NOMO-1 treated with dmso at 0.1 percent for 144 hours (cell line): ENCODE measurements at regions not wholly inside any gene's neighbourhood (a gene's known extent, or its start where the extent isn't known, plus 50 kb on each side); places are given as distances from the start of the nearest gene placed in this dataset.

Experiments used
- DNase-seq: peaks from one replicate; lab custom pipeline; 2025; ENCODE audit not compliant: unreplicated experiment; lab: John Stamatoyannopoulos, UW

- DNase-seq, result no peak
These were observed 204.5 kb downstream of the SNX18 start for GRCh38 chr5:54721951-54722654.

DNA sequence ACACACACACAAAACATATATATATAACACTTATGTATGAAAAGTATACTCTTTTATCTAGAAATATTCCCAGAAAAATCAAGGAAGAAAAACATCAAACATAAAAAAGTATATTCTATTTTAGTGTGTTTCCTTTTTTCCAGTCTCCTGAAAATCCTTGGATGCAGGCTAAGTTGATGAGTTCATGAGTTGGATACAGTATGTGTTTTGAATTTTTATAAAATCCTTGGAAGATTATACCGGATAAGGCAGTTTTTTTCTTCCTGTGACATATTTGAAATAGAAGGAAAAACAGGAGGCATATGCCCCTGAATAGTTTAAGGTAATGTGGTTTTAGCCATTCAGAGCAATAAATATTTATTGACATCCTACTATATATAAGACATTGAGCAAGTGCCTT is 203.6 kb downstream of the SNX18 start:
- DNase-seq, result no peak

DNA sequence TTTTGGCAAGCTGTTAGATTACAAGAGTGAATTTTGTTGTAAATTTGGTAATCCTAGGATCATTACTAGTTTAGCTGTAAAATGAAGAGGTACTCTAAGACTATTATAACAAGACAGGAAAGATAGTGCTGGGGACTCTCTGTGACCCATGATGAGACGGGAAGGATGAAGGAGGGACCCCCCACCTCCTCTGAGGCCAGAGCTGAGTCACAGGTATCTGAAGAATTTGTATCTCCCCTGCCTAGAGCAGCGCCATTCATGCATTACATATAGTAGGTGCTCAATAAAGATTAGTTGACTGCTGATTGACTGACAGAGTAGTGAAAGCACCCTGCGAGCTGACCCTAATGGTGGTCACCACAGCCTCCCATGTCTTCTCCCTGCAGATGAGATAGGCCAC is 202.8 kb downstream of the SNX18 start:
- no peak for DNase-seq

DNA sequence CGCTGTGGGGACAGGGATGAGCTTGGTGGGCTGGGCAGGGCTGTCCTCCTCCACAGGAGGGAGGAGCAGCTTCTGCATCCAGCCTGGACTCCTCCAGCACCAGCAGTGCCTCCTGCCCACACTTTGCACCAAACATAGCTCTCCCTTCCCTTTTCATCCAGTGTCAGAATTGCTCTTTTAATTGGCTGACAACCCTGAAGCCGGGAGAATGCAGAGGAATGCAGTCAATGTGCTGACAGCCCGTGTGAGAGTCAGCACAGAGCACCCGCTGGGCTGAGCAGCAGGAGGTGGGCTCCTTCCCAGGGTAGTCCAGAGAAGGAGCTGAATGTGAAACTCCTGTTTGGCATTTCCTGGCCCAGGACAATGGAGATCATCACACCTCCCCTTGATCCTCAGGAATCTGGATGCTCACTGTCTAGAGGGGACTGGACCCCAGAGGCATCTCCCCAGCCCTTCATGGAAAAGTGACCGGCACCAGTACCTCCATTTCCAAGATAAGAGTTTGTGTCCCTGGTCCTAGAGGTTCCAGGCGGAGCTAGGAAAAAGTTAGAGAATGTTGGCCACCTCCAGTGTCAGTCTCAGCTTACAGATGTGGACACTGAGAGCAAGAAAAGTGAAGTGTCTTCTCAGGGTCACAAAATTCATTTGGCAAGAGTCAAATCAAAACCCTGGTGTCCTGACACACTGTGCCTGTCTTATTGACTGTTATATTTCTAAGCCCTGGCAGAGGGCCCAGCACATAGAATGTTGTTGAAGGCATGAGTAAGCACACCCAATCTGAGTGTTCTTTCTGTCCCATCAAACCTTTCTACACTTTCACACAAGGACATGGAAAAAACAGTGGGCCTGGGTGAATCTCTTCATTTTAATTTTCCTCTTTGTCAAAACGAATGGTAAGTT is 202.1 kb downstream of the SNX18 start:
- no peak for DNase-seq

DNA sequence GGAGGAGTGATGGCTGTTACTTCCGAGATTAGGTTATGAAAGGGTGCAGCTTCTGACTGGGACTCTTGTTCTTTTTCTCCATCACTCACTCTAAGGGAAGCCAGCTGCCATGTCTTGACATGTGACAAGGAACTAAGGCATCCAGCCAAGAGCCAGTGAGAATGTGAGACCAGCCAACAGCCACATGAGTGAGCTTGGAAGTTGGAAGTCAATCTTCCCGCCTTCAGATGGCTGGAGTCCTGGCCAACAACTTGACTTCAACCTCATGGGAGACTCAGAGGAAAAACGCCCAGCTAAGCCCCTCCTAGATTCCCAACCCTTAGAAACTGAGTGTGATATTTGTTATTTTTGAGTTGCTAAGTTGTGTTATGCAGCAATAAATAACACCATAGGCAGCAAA is 201.1 kb downstream of the SNX18 start:
- DNase-seq, result no peak

DNA sequence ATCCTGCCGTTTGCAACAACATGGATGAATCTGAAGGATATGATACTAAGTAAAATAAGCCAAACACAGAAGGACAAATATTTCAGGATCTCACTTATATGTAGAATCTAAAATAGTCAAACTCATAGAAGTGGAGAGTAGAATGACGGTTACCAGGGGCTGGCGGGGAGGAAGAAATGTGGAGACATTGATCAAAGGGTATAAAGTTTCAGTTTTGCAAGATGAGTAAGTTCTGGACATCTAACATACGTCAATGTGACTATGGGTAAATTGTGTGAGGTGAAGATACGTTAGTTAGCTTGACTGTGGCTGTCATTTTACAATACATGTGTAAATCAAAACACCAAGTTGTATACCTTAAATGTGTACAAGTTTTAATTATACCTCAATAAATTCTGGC is 200.3 kb downstream of the SNX18 start:
- no peak for DNase-seq

- no peak for DNase-seq
These were observed 199.9 kb downstream of the SNX18 start for GRCh38 chr5:54717459-54717858.

GRCh38 chr5:54713923-54714581 is 196.5 kb downstream of the SNX18 start:
- DNase-seq, result no peak

GRCh38 chr5:54709096-54709495 is 191.5 kb downstream of the SNX18 start:
- DNase-seq, result no peak

GRCh38 chr5:54707841-54708240 is 190.3 kb downstream of the SNX18 start:
- no peak for DNase-seq

- DNase-seq, result peak; percentile 38
These were observed 188.6 kb downstream of the SNX18 start for GRCh38 chr5:54705994-54706653.

DNA sequence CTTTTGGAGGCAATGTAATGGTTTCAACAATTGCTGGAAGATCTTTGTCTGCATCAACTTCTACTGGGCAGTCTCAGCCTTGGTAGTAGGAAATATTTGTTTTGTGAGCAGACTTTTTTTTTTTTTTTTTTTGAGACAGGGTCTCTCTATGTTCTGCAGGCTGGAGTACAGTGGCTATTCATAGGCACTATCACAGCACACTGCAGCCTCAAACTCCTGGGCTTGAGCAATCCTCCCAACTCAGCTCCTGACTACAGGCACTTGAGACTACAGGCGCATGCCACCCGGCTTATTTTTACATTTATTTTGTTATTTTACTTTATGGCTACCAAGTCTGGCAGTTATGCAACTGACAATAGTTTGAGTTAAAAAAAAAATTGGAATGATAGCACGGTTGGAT is 187.3 kb downstream of the SNX18 start:
- no peak for DNase-seq

DNA sequence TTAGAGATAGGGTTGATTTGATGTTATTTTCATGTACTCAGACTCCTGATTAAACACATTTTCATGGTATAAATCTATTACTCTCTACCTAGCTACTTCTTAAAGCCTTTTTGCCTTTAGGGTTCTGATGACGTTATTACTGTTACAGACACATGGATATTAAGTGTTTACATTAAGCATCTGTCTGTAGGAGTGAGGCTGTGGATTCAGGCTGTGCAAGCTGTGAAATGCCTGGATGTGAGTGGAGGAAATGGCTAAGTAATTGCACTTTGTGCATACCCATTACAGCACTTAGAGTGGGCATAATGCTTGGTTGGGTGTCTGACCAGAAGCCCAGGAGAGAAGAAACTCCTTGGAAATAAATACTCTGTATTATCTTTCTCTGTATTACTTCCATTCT is 186.8 kb downstream of the SNX18 start:
- DNase-seq, result no peak

DNA sequence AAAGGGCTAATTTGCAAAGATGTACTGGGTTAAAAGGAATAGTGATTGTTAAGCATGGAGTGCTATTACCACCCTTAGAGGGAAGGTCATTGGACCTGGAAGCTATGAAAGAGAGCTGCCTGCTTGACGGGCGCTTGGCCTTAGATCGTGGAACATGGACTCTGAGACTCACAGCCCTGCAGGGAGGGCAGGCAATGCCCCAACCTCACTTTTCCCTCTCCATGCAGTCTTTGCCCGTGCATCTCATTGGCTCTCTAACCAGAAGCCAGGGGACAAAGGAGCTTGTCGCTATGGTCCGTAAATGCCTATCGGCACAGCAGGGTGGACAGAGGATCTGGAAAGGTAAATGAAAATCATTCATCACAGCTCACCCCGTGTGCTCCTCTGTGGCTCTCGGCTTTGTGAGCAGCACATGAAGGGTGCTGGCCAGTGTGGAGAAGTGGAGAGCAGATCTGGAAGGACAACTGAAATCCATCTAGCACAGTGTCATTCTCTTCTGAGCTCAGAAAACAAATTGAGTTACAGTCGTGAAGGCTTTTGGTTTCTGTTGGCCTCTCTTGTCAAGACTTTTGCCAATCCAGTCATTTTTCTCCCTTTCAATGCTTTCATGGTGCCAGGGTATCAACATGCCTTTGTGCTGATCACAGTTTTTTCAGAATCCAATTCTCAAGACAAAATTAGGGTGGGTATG is 186.2 kb downstream of the SNX18 start:
- DNase-seq, result no peak

DNA sequence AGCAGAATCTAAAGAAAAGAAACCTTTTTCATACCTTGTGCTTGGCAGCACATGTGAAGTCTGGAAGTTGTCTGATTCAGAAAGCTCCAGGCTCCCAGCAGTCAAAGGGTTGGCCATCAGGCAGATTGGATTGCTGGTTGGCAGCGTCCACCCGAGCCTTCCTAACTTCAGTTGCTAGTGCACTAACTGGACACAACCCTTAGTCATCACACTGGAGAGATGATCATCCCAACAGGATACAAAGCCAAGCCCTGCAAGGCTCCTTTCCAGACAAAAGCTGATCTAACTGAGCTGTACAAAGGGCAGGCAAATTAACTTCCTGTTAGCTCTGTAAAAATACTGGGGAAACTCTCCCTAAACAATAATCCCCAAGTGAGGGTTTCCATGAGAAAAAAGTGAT is 185.6 kb downstream of the SNX18 start:
- no peak for DNase-seq

DNA sequence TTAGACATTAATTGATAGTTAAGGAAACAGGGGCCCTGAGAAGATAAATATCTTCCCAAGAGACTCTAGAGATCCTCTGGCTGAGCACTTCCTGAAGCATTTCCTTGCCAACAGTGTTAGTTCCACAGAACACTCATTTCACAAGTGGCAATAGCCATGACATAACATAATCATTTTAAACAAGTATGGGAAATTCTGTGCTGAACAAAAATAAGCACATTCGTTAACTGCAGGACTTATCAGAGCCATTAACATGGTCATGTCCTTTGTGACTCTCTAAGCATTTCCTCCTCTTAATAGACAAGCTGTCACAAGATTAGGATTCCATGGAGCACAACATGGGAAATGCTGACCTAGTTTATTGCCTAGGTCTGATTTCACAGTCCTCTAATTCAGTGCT is 184.9 kb downstream of the SNX18 start:
- no peak for DNase-seq

DNA sequence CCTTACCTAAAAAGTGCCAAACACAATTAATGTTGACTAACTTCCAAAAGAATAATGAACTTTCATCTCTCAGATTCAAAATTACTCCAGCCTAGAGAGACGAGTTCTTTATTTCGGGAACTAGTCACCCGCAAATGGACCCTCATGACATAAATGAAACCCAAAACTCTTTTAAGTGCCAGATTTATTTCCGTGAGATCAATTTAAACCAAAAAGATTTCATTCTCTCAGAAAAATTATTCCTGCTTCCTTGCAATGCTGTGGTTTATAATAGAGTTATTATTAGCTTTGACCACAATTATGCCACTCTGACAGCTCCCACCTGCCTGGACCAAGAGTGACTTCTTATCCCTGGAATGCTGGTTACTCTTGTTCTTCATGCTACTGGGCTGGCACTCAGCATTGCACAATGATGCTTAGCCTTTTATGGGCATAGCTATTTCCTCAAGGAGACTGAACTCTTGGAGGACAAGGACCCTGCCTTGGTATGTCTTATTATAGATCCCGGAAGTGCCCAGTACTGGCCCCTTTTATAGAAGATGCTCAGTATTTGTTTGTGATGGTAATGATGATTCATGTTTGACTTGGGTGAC is 183.5 kb downstream of the SNX18 start:
- DNase-seq, result no peak

GRCh38 chr5:54696931-54697330 is 179.4 kb downstream of the SNX18 start:
- DNase-seq, result no peak

GRCh38 chr5:54696346-54696745 is 178.8 kb downstream of the SNX18 start:
- DNase-seq, result no peak

DNA sequence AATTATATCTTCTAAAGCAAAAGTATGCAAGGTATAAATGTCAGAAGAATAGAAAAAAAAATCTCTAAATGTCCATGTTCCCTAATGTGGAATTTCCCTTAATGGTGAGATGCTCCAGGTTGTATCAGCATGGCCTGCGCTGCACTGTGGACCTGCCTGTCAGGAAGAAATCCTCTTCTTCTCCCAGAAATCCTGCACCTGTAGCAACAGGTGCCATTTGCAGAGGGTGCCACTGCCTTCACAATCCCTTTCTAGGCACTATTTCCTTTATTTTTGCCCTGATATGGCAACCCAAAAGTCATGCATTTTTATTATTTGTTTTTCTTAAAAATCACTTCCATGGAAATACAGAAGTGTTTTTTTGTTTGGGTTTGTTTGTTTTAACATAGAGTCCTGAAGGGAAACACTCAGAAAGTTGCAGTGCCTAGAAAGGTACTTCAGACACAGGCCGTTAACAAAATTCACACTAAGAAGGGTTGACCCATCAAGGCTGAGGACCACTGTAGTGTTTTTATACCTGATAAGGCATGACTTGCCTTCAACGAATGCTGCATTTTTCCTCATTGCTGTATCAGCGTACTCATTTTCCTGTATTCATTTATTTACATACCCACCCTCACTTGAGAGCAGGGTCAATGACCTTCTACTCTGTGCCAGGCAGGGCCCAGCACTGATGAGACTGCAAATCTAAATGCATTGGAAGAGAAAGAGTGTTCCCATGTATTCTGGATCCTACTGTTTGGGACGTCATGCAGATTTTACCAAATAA is 177.8 kb downstream of the SNX18 start:
- no peak for DNase-seq
